ENCODE measurements at regions not wholly inside any gene's neighbourhood (a gene's known extent, or its start where the extent isn't known, plus 50 kb on each side); places are given as distances from the start of the nearest gene placed in this dataset.

- no peak overlapping the region for H2BK12ac ChIP-seq (ENCODE audit: insufficient read length, low read depth, low read length)
- no peak overlapping the region for H3K4me2 ChIP-seq (ENCODE audit: insufficient read depth, insufficient read length, low read length)
- H3K9ac ChIP-seq (ENCODE audit: extremely low read depth, insufficient read length, low read length): no peak overlapping the region
- Mint-ChIP-seq H3K27me3 (ENCODE audit: low read depth) (no peaks in the 10 kb centered on the region; the same call in 1 of the 2 replicates), H3K27ac (no peak overlapping the region), H3K36me3 (ENCODE audit: insufficient read depth in 1 of 3, low read depth in 3 of 3) (no peaks in the 10 kb centered on the region), H3K9me3 (peaks cover 2 to 13% of the 10 kb centered on the region in 2 experiments; a peak in 2 of 5 replicates), H3K4me3 (no peak overlapping the region), H3K4me1 (no peaks in the 10 kb centered on the region)
- H3K18ac ChIP-seq (ENCODE audit: insufficient read length, low read depth, low read length): no peak overlapping the region
- H3K14ac ChIP-seq (ENCODE audit: insufficient read depth, low read length): no peak overlapping the region
- no peaks in the 10 kb centered on the region for H3K4me1 ChIP-seq (ENCODE audit: insufficient read depth, low read length)
- H4K8ac ChIP-seq (replicated peaks; ENCODE audit: insufficient read length, low read depth, low read length): no peak overlapping the region
- peak; percentile 28 for DNase-seq
- H4K5ac ChIP-seq (ENCODE audit: insufficient read length, low read depth, low read length): no peak overlapping the region
- no peak overlapping the region for H3K23ac ChIP-seq (ENCODE audit: insufficient read length, low read depth, low read length)
- H2AFZ ChIP-seq (ENCODE audit: low read length): no peak overlapping the region
- H2BK20ac ChIP-seq (ENCODE audit: low read depth, low read length, poor library complexity, severe bottlenecking): no peak overlapping the region
- H3K79me1 ChIP-seq (ENCODE audit: insufficient read depth, low read depth, low read length, poor library complexity, severe bottlenecking): no peaks in the 10 kb centered on the region
- H2BK15ac ChIP-seq (ENCODE audit: low read depth, low read length): no peak overlapping the region
- no peaks in the 10 kb centered on the region for H3K23me2 ChIP-seq (ENCODE audit: insufficient read length, low read depth, low read length, poor library complexity, severe bottlenecking)
- H4K20me1 ChIP-seq (ENCODE audit: control insufficient read depth, insufficient read depth, insufficient read length): no peaks in the 10 kb centered on the region
- H3K4ac ChIP-seq (ENCODE audit: low read depth, low read length): no peak overlapping the region
- no peaks in the 10 kb centered on the region for H3K27me3 ChIP-seq (ENCODE audit: insufficient read depth, low read length)
- H2BK5ac ChIP-seq (ENCODE audit: insufficient read length, low read length): no peak overlapping the region
- no CpG with 5 or more reads among the region's 1 CpG for WGBS (ENCODE audit: extremely low coverage, insufficient read length, low lambda C conversion rate)
- no peak overlapping the region for H3K27ac ChIP-seq (ENCODE audit: insufficient read length, low read depth, low read length)
- H3T11ph ChIP-seq (ENCODE audit: low read length): no peak overlapping the region
- no peaks in the 10 kb centered on the region for H3K9me3 ChIP-seq (ENCODE audit: control insufficient read depth, low read depth, low read length)
- H3K56ac ChIP-seq (ENCODE audit: insufficient read length, low read depth, low read length): no peak overlapping the region
- no peak overlapping the region for H4K91ac ChIP-seq (ENCODE audit: insufficient read length, low read depth, low read length)
- no peak overlapping the region for H2BK120ac ChIP-seq (ENCODE audit: low read depth, low read length, poor library complexity, severe bottlenecking)
- peak; percentile 28; the same call in 1 of the 3 replicates for TF ChIP-seq CTCF (conservative IDR thresholded peaks at IDR 0.05)
- H3K79me2 ChIP-seq (ENCODE audit: insufficient read depth, low read length): no peaks in the 10 kb centered on the region
- no peak overlapping the region for H2AK5ac ChIP-seq (ENCODE audit: insufficient read length, low read length)
These were observed 269.4 kb downstream of the AMY1C start for GRCh38 chr1:104018922-104019674.

Data from H9 (cell line).